IPS DF 6.9 (cell line): ENCODE measurements at regions not wholly inside any gene's neighbourhood (a gene's known extent, or its start where the extent isn't known, plus 50 kb on each side); places are given as distances from the start of the nearest gene placed in this dataset.
"Not testable (repeated sequence)": the region's sequence is repeated elsewhere in the genome, so short reads cannot be mapped to it uniquely, and the experiment has no call there.

Experiments
- DNase-seq: peaks from one replicate; pipeline ENCODE4 v3.0.0-alpha.2; 2013; ENCODE audit warnings: low read depth, low spot score
- H3K27ac ChIP-seq: one replicate; pipeline ENCODE4 v1.5.1; 2013; ENCODE audit warnings: low read length, control low read depth
- H3K27me3 ChIP-seq: 2 replicates; pipeline ENCODE4 v1.6.1; 2013; ENCODE audit warnings: mild to moderate bottlenecking, low read length; ENCODE audit not compliant: control insufficient read depth, insufficient read depth
- H3K36me3 ChIP-seq: 2 replicates; pipeline ENCODE4 v1.6.1; 2013; ENCODE audit warnings: low read length; ENCODE audit not compliant: control insufficient read depth, insufficient read depth
- H3K4me1 ChIP-seq: 2 replicates; pipeline ENCODE4 v1.6.1; 2013; ENCODE audit warnings: low read length; ENCODE audit not compliant: control insufficient read depth, insufficient read depth
- H3K4me3 ChIP-seq: 2 replicates; pipeline ENCODE4 v1.5.1; 2013; ENCODE audit warnings: mild to moderate bottlenecking, low read length
- H3K9me3 ChIP-seq: 2 replicates; pipeline ENCODE4 v1.6.1; 2013; ENCODE audit warnings: low read length, inconsistent platforms; ENCODE audit not compliant: control insufficient read depth, insufficient read depth
- WGBS: extraction: QIAGEN DNeasy Blood & Tissue Kit; methylation state at CpG from one replicate; pipeline ENCODE4 v1.1.7; 2013; ENCODE audit warnings: mixed read lengths, missing lambda C conversion rate; ENCODE audit not compliant: insufficient read length, insufficient coverage; 5-methylcytosine and 5-hydroxymethylcytosine counted together

GRCh38 chr4:138487230-138487629, 245.1 kb upstream of the SLC7A11 start:
- no peak for DNase-seq
- no CpG with 5 or more reads among the region's 2 CpGs for WGBS

GRCh38 chr4:138485498-138485897, 243.3 kb upstream of the SLC7A11 start:
- H3K4me1 ChIP-seq: peaks cover 4% of the 10 kb centered on the region; the same call in 1 of the 2 replicates
- no peaks in the 10 kb centered on the region for H3K36me3 ChIP-seq
- no peak overlapping the region for H3K4me3 ChIP-seq
- WGBS: no CpG with 5 or more reads among the region's 3 CpGs
- no peak for DNase-seq
- H3K27me3 ChIP-seq: no peaks in the 10 kb centered on the region
- H3K27ac ChIP-seq: no peak overlapping the region
- H3K9me3 ChIP-seq: no peaks in the 10 kb centered on the region

More at GRCh38 chr4:138487230-138487629, 245.1 kb upstream of the SLC7A11 start:
- H3K4me1 ChIP-seq: peaks cover 4% of the 10 kb centered on the region; the same call in 1 of the 2 replicates
- no peaks in the 10 kb centered on the region for H3K9me3 ChIP-seq
- H3K4me3 ChIP-seq: no peak overlapping the region
- H3K27me3 ChIP-seq: no peaks in the 10 kb centered on the region
- H3K27ac ChIP-seq: no peak overlapping the region
- no peaks in the 10 kb centered on the region for H3K36me3 ChIP-seq

DNA sequence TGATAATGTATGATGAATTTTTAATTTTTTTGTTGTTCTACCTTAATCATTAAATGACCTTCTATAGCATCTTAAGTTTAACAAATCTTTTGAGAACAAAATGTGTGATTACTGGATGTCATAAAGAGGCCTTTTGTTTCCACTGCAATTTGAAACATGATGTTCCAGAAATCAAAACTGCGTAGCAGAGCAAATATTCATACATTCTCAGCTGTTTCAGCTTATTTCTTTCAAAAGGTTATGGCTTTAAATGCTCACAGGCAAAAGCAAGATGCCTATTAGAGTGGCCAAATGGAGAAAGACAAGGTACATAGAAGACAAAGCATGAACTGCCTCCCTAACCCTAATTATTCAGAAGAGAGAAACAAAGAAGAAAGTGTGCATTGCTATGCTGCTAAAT, 233.0 kb upstream of the SLC7A11 start:
- DNase-seq: no peak

GRCh38 chr4:138473339-138473738, 231.2 kb upstream of the SLC7A11 start:
- no peaks in the 10 kb centered on the region for H3K36me3 ChIP-seq
- no CpG with 5 or more reads among the region's 4 CpGs for WGBS
- no peaks in the 10 kb centered on the region; the same call in 1 of the 2 replicates for H3K4me1 ChIP-seq
- no peak for DNase-seq
- no peak overlapping the region for H3K4me3 ChIP-seq
- H3K27me3 ChIP-seq: no peaks in the 10 kb centered on the region
- no peaks in the 10 kb centered on the region for H3K9me3 ChIP-seq
- no peak overlapping the region for H3K27ac ChIP-seq

More for the DNA sequence above, 233.0 kb upstream of the SLC7A11 start:
- H3K4me3 ChIP-seq: no peak overlapping the region
- WGBS: no CpG with 5 or more reads among the region's 1 CpG
- H3K9me3 ChIP-seq: no peaks in the 10 kb centered on the region
- H3K27ac ChIP-seq: no peak overlapping the region
- no peaks in the 10 kb centered on the region for H3K36me3 ChIP-seq
- H3K4me1 ChIP-seq: no peaks in the 10 kb centered on the region; the same call in 1 of the 2 replicates
- no peaks in the 10 kb centered on the region for H3K27me3 ChIP-seq

- DNase-seq: no peak
- WGBS: no CpG with 5 or more reads among the region's 6 CpGs
These were observed 218.6 kb upstream of the SLC7A11 start for GRCh38 chr4:138460477-138461414.

DNA sequence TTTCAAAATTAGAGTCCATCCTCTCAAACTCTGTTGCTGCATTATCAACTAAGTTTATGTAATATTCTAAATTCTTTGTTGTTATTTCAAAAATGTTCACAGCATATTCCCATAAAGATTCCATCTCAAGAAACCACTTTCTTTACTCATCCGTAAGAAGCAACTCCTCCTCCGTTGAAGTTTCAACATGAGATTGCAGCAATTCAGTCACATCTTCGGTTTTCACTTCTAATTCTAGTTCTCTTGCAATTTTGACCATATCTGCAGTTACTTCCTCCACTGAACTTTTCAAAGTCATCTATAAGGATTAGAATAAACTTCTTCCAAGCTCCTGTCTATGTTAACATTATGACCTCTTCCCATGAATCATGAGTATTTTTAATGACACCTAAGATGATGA, 216.6 kb upstream of the SLC7A11 start:
- H3K27ac ChIP-seq: no peak overlapping the region
- WGBS: no CpG with 5 or more reads among the region's 3 CpGs
- no peak overlapping the region for H3K4me3 ChIP-seq
- H3K9me3 ChIP-seq: no peaks in the 10 kb centered on the region
- no peaks in the 10 kb centered on the region for H3K27me3 ChIP-seq
- DNase-seq: no peak
- 0 out of 2 replicates have a peak, but pooled peaks cover 2% of the 10 kb centered on the region for H3K4me1 ChIP-seq
- H3K36me3 ChIP-seq: no peaks in the 10 kb centered on the region

More at GRCh38 chr4:138460477-138461414, 218.6 kb upstream of the SLC7A11 start:
- Histone ChIP-seq H3K4me1 (no peaks in the 10 kb centered on the region), H3K9me3 (no peaks in the 10 kb centered on the region), H3K27ac (no peak overlapping the region), H3K36me3 (no peaks in the 10 kb centered on the region), H3K27me3 (no peaks in the 10 kb centered on the region), H3K4me3 (no peak overlapping the region)

- not testable (repeated sequence) for H3K27me3 ChIP-seq, DNase-seq, H3K36me3 ChIP-seq, H3K27ac ChIP-seq, H3K4me3 ChIP-seq, H3K4me1 ChIP-seq, H3K9me3 ChIP-seq
- no CpG with 5 or more reads among the region's 2 CpGs for WGBS
These were observed 214.2 kb upstream of the SLC7A11 start for GRCh38 chr4:138456349-138456748.

- Histone ChIP-seq H3K9me3 (no peaks in the 10 kb centered on the region), H3K36me3 (no peaks in the 10 kb centered on the region), H3K4me1 (0 out of 2 replicates have a peak, but pooled peaks cover 2% of the 10 kb centered on the region), H3K27me3 (no peaks in the 10 kb centered on the region), H3K4me3 (no peak overlapping the region), H3K27ac (no peak overlapping the region)
- no peak for DNase-seq
- WGBS: no CpG with 5 or more reads among the region's 1 CpG
These were observed 212.9 kb upstream of the SLC7A11 start for GRCh38 chr4:138455097-138455496.

- Histone ChIP-seq H3K4me1 (0 out of 2 replicates have a peak, but pooled peaks cover 2% of the 10 kb centered on the region), H3K27me3 (no peaks in the 10 kb centered on the region), H3K36me3 (no peaks in the 10 kb centered on the region), H3K9me3 (no peaks in the 10 kb centered on the region), H3K4me3 (no peak overlapping the region), H3K27ac (no peak overlapping the region)
- no CpG with 5 or more reads among the region's 2 CpGs for WGBS
- DNase-seq: no peak
These were observed 210.7 kb upstream of the SLC7A11 start for GRCh38 chr4:138452826-138453225.

DNA sequence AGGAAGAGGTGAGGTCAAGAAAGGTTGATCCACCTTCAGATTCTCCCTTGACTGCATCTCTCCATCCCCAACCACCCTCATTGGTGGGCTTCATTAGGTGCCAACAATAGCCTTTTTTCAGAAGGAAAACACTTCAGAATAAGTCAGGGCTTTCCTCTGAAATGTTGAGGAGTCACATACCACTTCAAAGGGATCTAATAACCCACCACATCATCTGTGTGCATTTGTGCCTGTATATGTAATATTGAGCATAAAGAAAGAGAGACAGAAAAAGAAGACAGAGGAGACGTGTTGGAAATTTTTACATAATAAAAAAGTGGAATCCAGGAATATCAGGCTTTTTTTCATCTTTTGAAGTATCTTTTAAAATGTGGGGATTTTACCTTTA, 209.1 kb upstream of the SLC7A11 start:
- no peak for DNase-seq
- no CpG with 5 or more reads among the region's 1 CpG for WGBS

More for the DNA sequence above, 209.1 kb upstream of the SLC7A11 start:
- no peaks in the 10 kb centered on the region for H3K9me3 ChIP-seq
- no peak overlapping the region for H3K27ac ChIP-seq
- H3K27me3 ChIP-seq: no peaks in the 10 kb centered on the region
- H3K4me3 ChIP-seq: no peak overlapping the region
- 0 out of 2 replicates have a peak, but pooled peaks cover 2% of the 10 kb centered on the region for H3K4me1 ChIP-seq
- H3K36me3 ChIP-seq: no peaks in the 10 kb centered on the region
